H1 (cell line): ENCODE measurements at regions not wholly inside any gene's neighbourhood (a gene's known extent, or its start where the extent isn't known, plus 50 kb on each side); places are given as distances from the start of the nearest gene placed in this dataset.

ENCODE experiments used
- CTCF ChIA-PET: fragments of 300-600 bp; sonication (Branson Sonifier 250); formaldehyde crosslinking; loops from one replicate; lab custom pipeline; 2021; ENCODE audit not compliant: partially characterized antibody; lab: Charles Lee
- POLR2A ChIA-PET: fragments of 300-600 bp; sonication (Branson Sonifier 250); formaldehyde crosslinking; loops from one replicate; lab custom pipeline; 2021; ENCODE audit warnings: inconsistent platforms; ENCODE audit not compliant: partially characterized antibody; lab: Charles Lee
- DNase-seq, 2 experiments: peaks; one replicate each; pipeline versions ENCODE4 v3.0.0 to v3.0.0-alpha.2; 2010 to 2022; ENCODE audit warnings: low spot score in 2 of 2, low read depth in 1 of 2, mixed read lengths in 1 of 2
- FAIRE-seq: peaks from 2 replicates; lab custom pipeline; 2011; peaks lifted over from hg19 to GRCh38; lab: Jason Lieb, UNC
- H2AFZ ChIP-seq: 2 replicates; pipeline ENCODE4 v1.8.1; 2012; ENCODE audit warnings: low read length, inconsistent platforms
- H2AK5ac ChIP-seq: 2 replicates; pipeline ENCODE4 v1.6.1; 2013; ENCODE audit warnings: low read depth, low read length
- H2BK120ac ChIP-seq: replicated peaks from 2 replicates; pipeline ENCODE3; 2013; ENCODE audit warnings: low read depth, low read length, inconsistent platforms
- H2BK12ac ChIP-seq: 2 replicates; pipeline ENCODE4 v1.6.1; 2013; ENCODE audit warnings: low read depth, low read length
- H2BK15ac ChIP-seq: 2 replicates; pipeline ENCODE4 v1.6.1; 2013; ENCODE audit warnings: low read length
- H2BK20ac ChIP-seq: 2 replicates; pipeline ENCODE4 v1.6.1; 2013; ENCODE audit warnings: low read length
- H2BK5ac ChIP-seq: 2 replicates; pipeline ENCODE4 v1.6.1; 2013; ENCODE audit warnings: low read depth, low read length
- H3K14ac ChIP-seq: 2 replicates; pipeline ENCODE4 v1.6.1; 2013; ENCODE audit warnings: inconsistent platforms; ENCODE audit not compliant: insufficient read length
- H3K18ac ChIP-seq: 2 replicates; pipeline ENCODE4 v1.6.1; 2013; ENCODE audit warnings: low read length; ENCODE audit errors: extremely low read depth
- H3K23ac ChIP-seq: 2 replicates; pipeline ENCODE4 v1.6.1; 2013; ENCODE audit warnings: inconsistent platforms; ENCODE audit not compliant: insufficient read length
- H3K23me2 ChIP-seq: 2 replicates; pipeline ENCODE4 v1.6.1; 2013; ENCODE audit warnings: low read depth, low read length
- H3K27ac ChIP-seq: 2 replicates; pipeline ENCODE4 v1.6.1; 2011; ENCODE audit warnings: low read depth, low read length, inconsistent platforms
- H3K27me3 ChIP-seq, 4 experiments: replicated peaks in 1 of 4; 1 replicate in 1 of 4; 2 replicates in 3 of 4; pipeline versions ENCODE4 v1.6.1 to v1.8.1; 2011 to 2013; ENCODE audit warnings: low read length in 3 of 4, mild to moderate bottlenecking in 3 of 4, inconsistent platforms in 2 of 4, mixed read lengths in 2 of 4, moderate library complexity in 1 of 4; ENCODE audit not compliant: control insufficient read depth in 3 of 4, insufficient read depth in 3 of 4; ENCODE audit errors: extremely low read depth in 1 of 4
- H3K36me3 ChIP-seq, 4 experiments: 2 replicates each; pipeline versions ENCODE4 v1.6.1 to v1.8.1; 2011 to 2013; ENCODE audit warnings: mild to moderate bottlenecking in 4 of 4, low read length in 3 of 4, moderate library complexity in 2 of 4, control low read depth in 1 of 4, inconsistent platforms in 1 of 4; ENCODE audit not compliant: insufficient read depth in 4 of 4, control insufficient read depth in 2 of 4
- H3K4ac ChIP-seq: replicated peaks from 2 replicates; pipeline ENCODE3; 2013; ENCODE audit warnings: low read length, low read depth, mixed read lengths, inconsistent platforms; ENCODE audit not compliant: insufficient read length
- H3K4me1 ChIP-seq, 4 experiments: replicated peaks in 1 of 4; 1 replicate in 1 of 4; 2 replicates in 3 of 4; pipeline versions ENCODE4 v1.6.1 to v1.8.1; 2011 to 2013; ENCODE audit warnings: low read length in 3 of 4, inconsistent platforms in 2 of 4, mixed read lengths in 1 of 4; ENCODE audit not compliant: insufficient read depth in 4 of 4, control insufficient read depth in 3 of 4
- H3K4me2 ChIP-seq, 2 experiments: 2 replicates each; pipeline versions ENCODE4 v1.6.1 to v1.8.1; 2011 to 2013; ENCODE audit warnings: low read depth in 2 of 2, low read length in 2 of 2, control low read depth in 1 of 2, inconsistent platforms in 1 of 2, mild to moderate bottlenecking in 1 of 2; ENCODE audit not compliant: insufficient read depth in 1 of 2
- H3K4me3 ChIP-seq, 4 experiments: fragments of 200-600, 300-600 bp in 1 of 4; sonication (generic), shearing (Covaris generic), sonication (Bioruptor Twin) in 1 of 4; 2 replicates each; pipeline versions ENCODE4 v1.5.1 to v1.8.1; 2011 to 2016; ENCODE audit warnings: low read length in 4 of 4, low read depth in 3 of 4, control low read depth in 2 of 4, inconsistent platforms in 2 of 4, mild to moderate bottlenecking in 2 of 4, mixed read lengths in 1 of 4, moderate library complexity in 1 of 4; ENCODE audit not compliant: insufficient read depth in 2 of 4; ENCODE audit errors: extremely low read depth in 1 of 4
- H3K56ac ChIP-seq: replicated peaks from 2 replicates; pipeline ENCODE3; 2013; ENCODE audit warnings: low read depth, mild to moderate bottlenecking, mixed read lengths, low read length, inconsistent platforms; ENCODE audit not compliant: insufficient read length
- H3K79me1 ChIP-seq: 2 replicates; pipeline ENCODE4 v1.6.1; 2013; ENCODE audit warnings: low read depth, low read length, control low read depth
- H3K79me2 ChIP-seq, 2 experiments: 2 replicates each; pipeline versions ENCODE4 v1.6.1 to v1.8.1; 2012 to 2013; ENCODE audit warnings: low read length in 2 of 2, mild to moderate bottlenecking in 2 of 2, inconsistent platforms in 1 of 2; ENCODE audit not compliant: insufficient read depth in 2 of 2, control insufficient read depth in 1 of 2
- H3K9ac ChIP-seq, 4 experiments: replicated peaks in 1 of 4; 1 replicate in 1 of 4; 2 replicates in 3 of 4; pipeline versions ENCODE4 v1.6.1 to v1.8.1; 2011 to 2013; ENCODE audit warnings: low read depth in 3 of 4, low read length in 3 of 4, control low read depth in 2 of 4, mild to moderate bottlenecking in 2 of 4, moderate library complexity in 2 of 4, inconsistent platforms in 1 of 4; ENCODE audit errors: extremely low read depth in 1 of 4
- H3K9me3 ChIP-seq, 2 experiments: 2 replicates each; pipeline versions ENCODE4 v1.6.1 to v1.8.1; 2012 to 2013; ENCODE audit warnings: mild to moderate bottlenecking in 2 of 2, moderate library complexity in 2 of 2, control low read depth in 1 of 2, inconsistent platforms in 1 of 2, low read depth in 1 of 2, low read length in 1 of 2, mixed read lengths in 1 of 2; ENCODE audit not compliant: insufficient read depth in 2 of 2
- H4K20me1 ChIP-seq, 2 experiments: replicated peaks in 1 of 2; 2 replicates each; pipeline versions ENCODE3 to v1.8.1; 2011 to 2013; ENCODE audit warnings: inconsistent platforms in 2 of 2, low read length in 2 of 2, mild to moderate bottlenecking in 1 of 2; ENCODE audit not compliant: insufficient read depth in 2 of 2, control insufficient read depth in 1 of 2
- H4K5ac ChIP-seq: 2 replicates; pipeline ENCODE4 v1.6.1; 2013; ENCODE audit warnings: low read length, low read depth, mixed read lengths, inconsistent platforms; ENCODE audit not compliant: insufficient read length
- H4K8ac ChIP-seq: 2 replicates; pipeline ENCODE4 v1.8.0; 2013; ENCODE audit warnings: mild to moderate bottlenecking, moderate library complexity, low read length, inconsistent platforms; ENCODE audit not compliant: insufficient read depth; ENCODE audit errors: extremely low read depth
- H4K91ac ChIP-seq: replicated peaks from 2 replicates; pipeline ENCODE3; 2013; ENCODE audit warnings: low read length, mixed read lengths, inconsistent platforms; ENCODE audit not compliant: insufficient read length
- BACH1 ChIP-seq: IDR thresholded peaks from 2 replicates; pipeline ENCODE4 v1.6.1; 2012; ENCODE audit warnings: low read length, improper control_type of control experiment
- BRCA1 ChIP-seq: IDR thresholded peaks from 2 replicates; pipeline ENCODE4 v1.6.1; 2012; ENCODE audit warnings: low read depth, low read length, improper control_type of control experiment
- CHD1 ChIP-seq: IDR thresholded peaks from 2 replicates; pipeline ENCODE4 v1.6.1; 2012; ENCODE audit warnings: low read depth, low read length, improper control_type of control experiment
- CHD2 ChIP-seq: IDR thresholded peaks from 2 replicates; pipeline ENCODE4 v1.6.1; 2012; ENCODE audit warnings: low read length, improper control_type of control experiment
- GABPA ChIP-seq: IDR thresholded peaks from 2 replicates; pipeline ENCODE4 v1.6.1; 2011; ENCODE audit warnings: mild to moderate bottlenecking, low read length, moderate library complexity, borderline replicate concordance; ENCODE audit not compliant: insufficient read depth
- JUN ChIP-seq: IDR thresholded peaks from 2 replicates; pipeline ENCODE4 v1.6.1; 2011; ENCODE audit warnings: low read depth, mild to moderate bottlenecking, improper control_type of control experiment, low read length
- NANOG ChIP-seq: IDR thresholded peaks from 2 replicates; pipeline ENCODE4 v1.6.1; 2011; ENCODE audit warnings: low read length, low read depth, mild to moderate bottlenecking, inconsistent platforms; ENCODE audit not compliant: insufficient read depth, poor library complexity, severe bottlenecking
- POLR2AphosphoS5 ChIP-seq: IDR thresholded peaks from 2 replicates; pipeline ENCODE4 v1.6.1; 2011; ENCODE audit warnings: low read depth, low read length
- RNF2 ChIP-seq: fragments of 200-900, 300-1000 bp; sonication (generic); IDR thresholded peaks from 2 replicates; pipeline ENCODE4 v1.7.1; 2016; ENCODE audit warnings: borderline replicate concordance, low read depth, mild to moderate bottlenecking, antibody characterized with exemption, low read length; ENCODE audit not compliant: poor library complexity, severe bottlenecking; ENCODE audit errors: missing control alignments
- RXRA ChIP-seq: IDR thresholded peaks from 2 replicates; pipeline ENCODE4 v1.6.1; 2011; ENCODE audit warnings: low read depth, mild to moderate bottlenecking, low read length, moderate library complexity; ENCODE audit not compliant: insufficient read depth
- SP2 ChIP-seq: IDR thresholded peaks from 2 replicates; pipeline ENCODE4 v1.6.1; 2012; ENCODE audit warnings: mild to moderate bottlenecking, low read length, inconsistent platforms
- SP4 ChIP-seq: IDR thresholded peaks from 2 replicates; pipeline ENCODE4 v1.6.1; 2012; ENCODE audit warnings: low read length, inconsistent platforms
- TAF1 ChIP-seq: IDR thresholded peaks from 2 replicates; pipeline ENCODE4 v1.6.1; 2011; ENCODE audit warnings: mild to moderate bottlenecking, low read depth, low read length
- WGBS, 2 experiments: shearing (Covaris generic) in 1 of 2; methylation state at CpG; one replicate each; pipeline versions ENCODE4 v1.1.6 to v1.1.7; 2013 to 2015; ENCODE audit warnings: low lambda C conversion rate in 2 of 2, mixed read lengths in 2 of 2, inconsistent platforms in 1 of 2, low coverage in 1 of 2, missing lambda C conversion rate in 1 of 2; ENCODE audit not compliant: insufficient replicate concordance in 2 of 2, insufficient coverage in 1 of 2, insufficient read length in 1 of 2; ENCODE audit errors: extremely low coverage in 1 of 2, missing lambda C conversion rate in 1 of 2; 5-methylcytosine and 5-hydroxymethylcytosine counted together
- TF ChIP-seq, protein P1 (sequence below): IDR thresholded peaks from 2 replicates; pipeline ENCODE4 v1.6.1; 2012; ENCODE audit warnings: inconsistent platforms

DNA sequence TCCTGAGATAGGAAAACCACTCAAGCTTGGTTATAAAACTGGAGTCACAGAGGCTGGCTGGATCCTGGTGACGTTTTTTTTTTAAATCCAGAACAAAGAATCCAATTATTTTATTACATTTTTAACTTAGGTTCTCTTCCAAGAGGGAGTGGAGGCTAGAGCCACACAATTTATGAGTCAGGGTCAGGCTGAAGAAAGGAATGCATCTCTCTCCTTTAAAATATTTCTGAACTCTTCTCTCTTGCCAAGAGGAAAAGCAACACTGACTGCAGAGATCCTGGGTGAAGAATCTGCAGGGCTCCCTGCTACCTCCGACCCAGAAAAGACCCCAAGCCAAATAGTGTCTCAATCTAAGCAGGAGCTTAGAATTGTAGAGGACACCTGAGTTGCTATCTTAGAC, 88.5 kb upstream of the SSTR4 start:
- no peaks in the 10 kb centered on the region for H3K79me2 ChIP-seq
- H3K18ac ChIP-seq: no peak overlapping the region
- no peaks in the 10 kb centered on the region for H3K23me2 ChIP-seq
- H3K23ac ChIP-seq: no peak overlapping the region
- DNase-seq (no peak), FAIRE-seq (no peak)
- no peak overlapping the region for H3K4me3 ChIP-seq
- H3K4ac ChIP-seq: no peak overlapping the region
- no peaks in the 10 kb centered on the region for H3K9me3 ChIP-seq
- no peak overlapping the region for H3K56ac ChIP-seq
- no peak overlapping the region for H2BK12ac ChIP-seq
- no peak for TF ChIP-seq CHD2
- TF ChIP-seq RNF2: no peak
- TF ChIP-seq CHD1: no peak
- no peak for TF ChIP-seq RXRA
- TF ChIP-seq SP2: no peak
- no peak for TF ChIP-seq SP4
- TF ChIP-seq POLR2AphosphoS5: no peak
- TF ChIP-seq JUN: no peak
- TF ChIP-seq, protein P1, sequence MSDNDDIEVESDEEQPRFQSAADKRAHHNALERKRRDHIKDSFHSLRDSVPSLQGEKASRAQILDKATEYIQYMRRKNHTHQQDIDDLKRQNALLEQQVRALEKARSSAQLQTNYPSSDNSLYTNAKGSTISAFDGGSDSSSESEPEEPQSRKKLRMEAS: no peak
- TF ChIP-seq NANOG: no peak
- no peak for TF ChIP-seq BRCA1
- no peak for TF ChIP-seq TAF1
- TF ChIP-seq GABPA: no peak
- TF ChIP-seq BACH1: no peak
- no peak overlapping the region for H3K14ac ChIP-seq
- H3K27me3 ChIP-seq: no peaks in the 10 kb centered on the region
- H3K36me3 ChIP-seq: no peaks in the 10 kb centered on the region
- H4K8ac ChIP-seq: no peak overlapping the region
- no peaks in the 10 kb centered on the region for H3K79me1 ChIP-seq
- no peak overlapping the region for H3K4me2 ChIP-seq
- no peak overlapping the region for H2BK120ac ChIP-seq
- H4K5ac ChIP-seq: no peak overlapping the region
- no peak overlapping the region for H2BK15ac ChIP-seq
- no peak overlapping the region for H4K91ac ChIP-seq
- H3K27ac ChIP-seq: no peak overlapping the region
- CTCF ChIA-PET: interaction anchor here (1.4 to 2.4 kb wide), 2 partner anchors 28 to 133 kb away, joined by 3 to 7 read pairs; no protein-coding TSS in a partner anchor
- no peak overlapping the region for H3K9ac ChIP-seq
- 76% methylated on average over 2 of the region's 2 CpGs; no CpG with 5 or more reads in 1 of the 2 experiments for WGBS, 2 experiments
- no peak overlapping the region for H2BK20ac ChIP-seq
- no peak overlapping the region for H2AFZ ChIP-seq
- H3K4me1 ChIP-seq: no peaks in the 10 kb centered on the region
- H2BK5ac ChIP-seq: no peak overlapping the region
- POLR2A ChIA-PET: no interaction called here
- no peak overlapping the region for H2AK5ac ChIP-seq
- H4K20me1 ChIP-seq: no peaks in the 10 kb centered on the region
